Neural crest cell (in vitro differentiated cells): ENCODE measurements at regions not wholly inside any gene's neighbourhood (a gene's known extent, or its start where the extent isn't known, plus 50 kb on each side); places are given as distances from the start of the nearest gene placed in this dataset.

ENCODE experiments used
- DNase-seq: peaks from one replicate; pipeline ENCODE4 v3.0.0; 2021; ENCODE audit warnings: low read depth, mixed read lengths, low spot score
- H3K27ac Mint-ChIP-seq: one replicate; pipeline ENCODE4 v1.8.0; 2021; ENCODE audit warnings: mild to moderate bottlenecking, mixed read lengths; ENCODE audit not compliant: unreplicated experiment
- H3K27me3 Mint-ChIP-seq: 2 replicates; pipeline ENCODE4 v1.8.0; 2021; ENCODE audit warnings: low read depth, mild to moderate bottlenecking, mixed read lengths
- H3K36me3 Mint-ChIP-seq: 2 replicates; pipeline ENCODE4 v1.8.0; 2021; ENCODE audit warnings: low read depth, mild to moderate bottlenecking, mixed read lengths
- H3K4me1 Mint-ChIP-seq: 2 replicates; pipeline ENCODE4 v1.8.0; 2021; ENCODE audit warnings: mixed read lengths
- H3K4me3 Mint-ChIP-seq: one replicate; pipeline ENCODE4 v1.8.0; 2021; ENCODE audit warnings: mild to moderate bottlenecking, mixed read lengths
- H3K9me3 Mint-ChIP-seq: 2 replicates; pipeline ENCODE4 v1.8.0; 2021; ENCODE audit warnings: mixed read lengths
- CTCF ChIP-seq: fragments of 200-600 bp; sonication (generic); conservative IDR thresholded peaks from 2 replicates; pipeline ENCODE4 v1.5.0; 2021; ENCODE audit warnings: antibody characterized with exemption, mild to moderate bottlenecking

GRCh38 chr3:104108522-104108921 is 1258.2 kb upstream of the ALCAM start:
- Mint-ChIP-seq H3K36me3 (no peaks in the 10 kb centered on the region), H3K27ac (no peak overlapping the region), H3K9me3 (peaks cover 7% of the 10 kb centered on the region), H3K4me3 (no peak overlapping the region), H3K4me1 (no peaks in the 10 kb centered on the region), H3K27me3 (no peaks in the 10 kb centered on the region)
- no peak for TF ChIP-seq CTCF
- DNase-seq: no peak

GRCh38 chr3:104126463-104126862 is 1240.2 kb upstream of the ALCAM start:
- TF ChIP-seq CTCF: no peak
- no peak for DNase-seq
- Mint-ChIP-seq H3K36me3 (no peaks in the 10 kb centered on the region), H3K9me3 (peaks cover 9% of the 10 kb centered on the region), H3K4me1 (no peaks in the 10 kb centered on the region), H3K27me3 (no peaks in the 10 kb centered on the region), H3K27ac (no peak overlapping the region), H3K4me3 (no peak overlapping the region)

DNA sequence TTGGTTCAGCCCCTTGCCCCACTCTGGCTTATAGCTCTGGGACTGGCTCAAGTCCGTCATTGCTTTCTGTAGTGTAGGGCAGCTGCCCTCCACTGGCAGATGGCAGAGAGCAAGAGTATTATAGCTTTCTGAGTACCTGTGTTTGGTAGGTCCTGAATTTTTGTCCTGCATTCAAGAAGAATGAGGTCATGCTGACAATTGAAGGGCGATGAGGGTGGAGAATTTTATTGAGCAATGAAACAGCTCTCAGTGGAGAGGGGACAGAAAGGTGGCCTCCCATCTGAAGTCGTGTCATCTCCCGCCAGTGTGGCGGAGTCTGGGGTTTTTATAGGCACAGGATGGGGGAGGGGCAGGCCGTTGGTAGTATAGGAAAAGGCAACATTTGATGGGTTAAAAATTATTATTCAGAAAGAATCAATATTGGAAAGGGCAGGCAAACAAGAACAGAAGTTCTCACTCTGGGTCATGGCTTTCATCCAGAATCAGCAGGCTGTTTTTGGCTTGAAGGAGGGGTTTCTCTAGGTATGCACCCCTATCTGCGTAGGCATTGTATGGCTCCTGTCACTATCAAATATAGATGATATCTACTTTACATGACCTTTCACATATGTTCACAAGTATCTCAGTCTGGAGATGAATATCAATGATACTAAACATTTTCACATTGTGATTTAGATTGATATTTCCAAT is 1239.7 kb upstream of the ALCAM start:
- Mint-ChIP-seq H3K27ac (no peak overlapping the region), H3K4me3 (no peak overlapping the region), H3K4me1 (no peaks in the 10 kb centered on the region), H3K27me3 (no peaks in the 10 kb centered on the region), H3K36me3 (no peaks in the 10 kb centered on the region), H3K9me3 (peaks cover 9% of the 10 kb centered on the region)
- no peak for TF ChIP-seq CTCF
- no peak for DNase-seq

GRCh38 chr3:104127830-104128229 is 1238.9 kb upstream of the ALCAM start:
- peaks cover 9% of the 10 kb centered on the region for H3K9me3 Mint-ChIP-seq
- DNase-seq: no peak
- H3K27ac Mint-ChIP-seq: no peak overlapping the region
- TF ChIP-seq CTCF: no peak
- no peak overlapping the region for H3K4me3 Mint-ChIP-seq
- no peaks in the 10 kb centered on the region for H3K36me3 Mint-ChIP-seq
- H3K4me1 Mint-ChIP-seq: peaks cover 3% of the 10 kb centered on the region
- no peaks in the 10 kb centered on the region for H3K27me3 Mint-ChIP-seq

DNA sequence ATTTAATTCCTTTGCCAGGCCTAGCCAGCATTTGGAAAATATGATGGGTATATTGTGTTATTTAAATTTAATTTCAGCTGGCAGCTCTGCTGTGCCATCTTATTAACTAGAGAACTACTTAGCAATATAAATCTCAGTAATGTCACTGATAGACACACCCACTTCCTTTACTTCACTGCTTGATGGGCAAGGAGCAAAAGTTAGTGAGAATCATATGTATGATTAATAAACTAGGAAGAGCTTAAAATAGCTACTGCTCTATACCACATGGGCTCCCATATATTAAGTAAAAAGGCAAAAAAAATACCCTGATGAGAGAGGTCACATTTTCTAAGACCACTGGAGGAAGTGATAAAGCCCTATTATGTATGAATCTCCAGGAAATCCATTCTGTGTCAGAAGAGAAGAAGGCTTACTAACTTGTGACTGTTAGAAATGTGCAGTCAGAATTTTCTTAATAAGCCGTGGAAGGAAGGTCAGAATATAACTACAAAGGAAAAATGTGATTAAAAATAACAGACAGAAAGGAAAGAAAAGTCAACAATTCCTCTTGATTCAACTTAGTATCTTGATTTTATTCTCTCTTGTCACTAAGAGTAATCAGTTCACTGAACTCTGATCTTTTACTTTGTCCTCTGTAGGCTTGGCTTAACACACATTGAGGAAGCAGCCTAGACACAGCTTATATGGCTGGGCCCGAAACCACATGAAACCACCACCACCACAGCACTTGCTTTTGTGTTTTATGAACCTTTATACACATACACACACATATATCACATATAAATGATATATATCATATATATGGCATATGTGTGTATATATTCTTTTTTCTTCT is 1233.9 kb upstream of the ALCAM start:
- Mint-ChIP-seq H3K9me3 (peaks cover 9% of the 10 kb centered on the region), H3K4me3 (no peak overlapping the region), H3K4me1 (peaks cover 9% of the 10 kb centered on the region), H3K27ac (no peak overlapping the region), H3K36me3 (no peaks in the 10 kb centered on the region), H3K27me3 (no peaks in the 10 kb centered on the region)
- DNase-seq: no peak
- no peak for TF ChIP-seq CTCF
